SU-DHL-6 (cell line): ENCODE measurements at regions not wholly inside any gene's neighbourhood (a gene's known extent, or its start where the extent isn't known, plus 50 kb on each side); places are given as distances from the start of the nearest gene placed in this dataset.

Experiments
- EZH2phosphoT487 ChIP-seq: fragments of 200-600 bp; sonication (generic), shearing (Covaris generic); conservative IDR thresholded peaks from 2 replicates; pipeline ENCODE4 v1.6.1; 2018; ENCODE audit warnings: mild to moderate bottlenecking, antibody characterized with exemption, low read length, moderate library complexity, mixed read lengths
- TF ChIP-seq, protein P1 (sequence below): fragments of 200-600 bp; sonication (generic); IDR thresholded peaks from one replicate; pipeline ENCODE4 v1.5.1; 2017; ENCODE audit warnings: antibody characterized with exemption, mild to moderate bottlenecking, low read length, moderate library complexity; ENCODE audit not compliant: insufficient read depth, poor library complexity, severe bottlenecking

DNA sequence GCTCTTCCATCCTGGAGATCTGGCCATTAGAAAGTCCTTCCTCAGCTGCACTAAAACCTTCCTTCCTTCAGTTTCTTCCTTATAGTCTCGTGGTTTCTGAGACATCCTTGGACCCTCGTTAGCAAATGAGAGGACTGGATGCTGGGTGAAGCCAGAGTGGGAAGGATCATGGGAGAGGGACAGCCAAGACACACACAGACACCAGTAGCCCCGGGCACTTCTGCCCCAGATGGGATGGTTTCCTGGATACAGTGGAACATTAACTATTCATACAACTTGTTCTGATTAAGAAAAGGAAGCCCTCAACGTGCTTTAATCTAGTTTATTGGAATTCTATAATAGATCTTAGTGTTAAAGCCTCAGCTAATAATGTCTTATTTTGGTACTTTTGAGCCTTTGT is 125.5 kb downstream of the SEC61B start:
- TF ChIP-seq, protein P1, sequence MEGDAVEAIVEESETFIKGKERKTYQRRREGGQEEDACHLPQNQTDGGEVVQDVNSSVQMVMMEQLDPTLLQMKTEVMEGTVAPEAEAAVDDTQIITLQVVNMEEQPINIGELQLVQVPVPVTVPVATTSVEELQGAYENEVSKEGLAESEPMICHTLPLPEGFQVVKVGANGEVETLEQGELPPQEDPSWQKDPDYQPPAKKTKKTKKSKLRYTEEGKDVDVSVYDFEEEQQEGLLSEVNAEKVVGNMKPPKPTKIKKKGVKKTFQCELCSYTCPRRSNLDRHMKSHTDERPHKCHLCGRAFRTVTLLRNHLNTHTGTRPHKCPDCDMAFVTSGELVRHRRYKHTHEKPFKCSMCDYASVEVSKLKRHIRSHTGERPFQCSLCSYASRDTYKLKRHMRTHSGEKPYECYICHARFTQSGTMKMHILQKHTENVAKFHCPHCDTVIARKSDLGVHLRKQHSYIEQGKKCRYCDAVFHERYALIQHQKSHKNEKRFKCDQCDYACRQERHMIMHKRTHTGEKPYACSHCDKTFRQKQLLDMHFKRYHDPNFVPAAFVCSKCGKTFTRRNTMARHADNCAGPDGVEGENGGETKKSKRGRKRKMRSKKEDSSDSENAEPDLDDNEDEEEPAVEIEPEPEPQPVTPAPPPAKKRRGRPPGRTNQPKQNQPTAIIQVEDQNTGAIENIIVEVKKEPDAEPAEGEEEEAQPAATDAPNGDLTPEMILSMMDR, result no peak
- no peak for TF ChIP-seq EZH2phosphoT487
